ENCODE measurements at regions not wholly inside any gene's neighbourhood (a gene's known extent, or its start where the extent isn't known, plus 50 kb on each side); places are given as distances from the start of the nearest gene placed in this dataset.
"Not testable (repeated sequence)": the region's sequence is repeated elsewhere in the genome, so short reads cannot be mapped to it uniquely, and the experiment has no call there.

- H3K27me3 ChIP-seq (ENCODE audit: control insufficient read depth, insufficient read depth, low read length) = no peaks in the 10 kb centered on the region
- no peak for DNase-seq (ENCODE audit: low read depth)
- H3K36me3 ChIP-seq (ENCODE audit: control insufficient read depth, insufficient read depth, low read length) = no peaks in the 10 kb centered on the region
- no peak overlapping the region for H3K4me3 ChIP-seq (ENCODE audit: low read depth, low read length)
- no peak for TF ChIP-seq CTCF (IDR thresholded peaks at IDR 0.05; ENCODE audit: insufficient read depth, low read length, poor library complexity, severe bottlenecking)
These were observed 420.8 kb upstream of the DPH6 start for GRCh38 chr15:35966781-35967180.

GRCh38 chr15:35967968-35968367 lies 422.0 kb upstream of the DPH6 start:
- not testable (repeated sequence) for H3K36me3 ChIP-seq (ENCODE audit: control insufficient read depth, insufficient read depth, low read length); DNase-seq (ENCODE audit: low read depth); H3K27me3 ChIP-seq (ENCODE audit: control insufficient read depth, insufficient read depth, low read length); H3K4me3 ChIP-seq (ENCODE audit: low read depth, low read length)

- H3K36me3 ChIP-seq (ENCODE audit: control insufficient read depth, insufficient read depth, low read length) = no peaks in the 10 kb centered on the region
- TF ChIP-seq CTCF (IDR thresholded peaks at IDR 0.05; ENCODE audit: insufficient read depth, low read length, poor library complexity, severe bottlenecking) = no peak
- no peak for DNase-seq (ENCODE audit: low read depth)
- no peaks in the 10 kb centered on the region for H3K27me3 ChIP-seq (ENCODE audit: control insufficient read depth, insufficient read depth, low read length)
- no peak overlapping the region for H3K4me3 ChIP-seq (ENCODE audit: low read depth, low read length)
These were observed 427.1 kb upstream of the DPH6 start for GRCh38 chr15:35973029-35973428.

GRCh38 chr15:35974052-35974451 lies 428.1 kb upstream of the DPH6 start:
- TF ChIP-seq CTCF (IDR thresholded peaks at IDR 0.05; ENCODE audit: insufficient read depth, low read length, poor library complexity, severe bottlenecking) = no peak
- H3K27me3 ChIP-seq (ENCODE audit: control insufficient read depth, insufficient read depth, low read length) = no peaks in the 10 kb centered on the region
- no peak for DNase-seq (ENCODE audit: low read depth)
- no peaks in the 10 kb centered on the region for H3K36me3 ChIP-seq (ENCODE audit: control insufficient read depth, insufficient read depth, low read length)
- H3K4me3 ChIP-seq (ENCODE audit: low read depth, low read length) = no peak overlapping the region

- Histone ChIP-seq H3K36me3 (ENCODE audit: control insufficient read depth, insufficient read depth, low read length) (no peaks in the 10 kb centered on the region), H3K4me3 (ENCODE audit: low read depth, low read length) (no peak overlapping the region), H3K27me3 (ENCODE audit: control insufficient read depth, insufficient read depth, low read length) (no peaks in the 10 kb centered on the region)
- no peak for DNase-seq (ENCODE audit: low read depth)
- TF ChIP-seq CTCF (IDR thresholded peaks at IDR 0.05; ENCODE audit: insufficient read depth, low read length, poor library complexity, severe bottlenecking) = no peak
These were observed 430.0 kb upstream of the DPH6 start for GRCh38 chr15:35975941-35976340.

GRCh38 chr15:35979608-35980007 lies 433.6 kb upstream of the DPH6 start:
- no peaks in the 10 kb centered on the region for H3K27me3 ChIP-seq (ENCODE audit: control insufficient read depth, insufficient read depth, low read length)
- DNase-seq (ENCODE audit: low read depth) = no peak
- no peaks in the 10 kb centered on the region for H3K36me3 ChIP-seq (ENCODE audit: control insufficient read depth, insufficient read depth, low read length)
- no peak for TF ChIP-seq CTCF (IDR thresholded peaks at IDR 0.05; ENCODE audit: insufficient read depth, low read length, poor library complexity, severe bottlenecking)
- H3K4me3 ChIP-seq (ENCODE audit: low read depth, low read length) = no peak overlapping the region
